GM12878 (cell line): ENCODE measurements at regions not wholly inside any gene's neighbourhood (a gene's known extent, or its start where the extent isn't known, plus 50 kb on each side); places are given as distances from the start of the nearest gene placed in this dataset.

Experiments used
- EZH2 ChIP-seq: IDR thresholded peaks from 2 replicates; pipeline ENCODE4 v1.6.1; 2012; ENCODE audit warnings: low read depth, mild to moderate bottlenecking, control low read depth, inconsistent platforms, low read length, borderline replicate concordance; ENCODE audit not compliant: control insufficient read depth
- KDM1A ChIP-seq: fragments of 200-600 bp; sonication (generic); IDR thresholded peaks from 2 replicates; pipeline ENCODE4 v1.6.1; 2016; ENCODE audit warnings: borderline replicate concordance
- TF ChIP-seq, protein P1 (sequence below), 3 experiments: IDR thresholded peaks in 2 of 3; conservative IDR thresholded peaks in 1 of 3; 2 replicates each; pipeline ENCODE4 v1.5.1; 2011; ENCODE audit warnings: low read depth in 3 of 3, low read length in 3 of 3, mild to moderate bottlenecking in 3 of 3, control low read depth in 2 of 3, moderate library complexity in 2 of 3, inconsistent platforms in 1 of 3, mixed read lengths in 1 of 3; ENCODE audit not compliant: control insufficient read depth in 2 of 3, insufficient read depth in 1 of 3; ENCODE audit errors: extremely low read depth in 1 of 3

DNA sequence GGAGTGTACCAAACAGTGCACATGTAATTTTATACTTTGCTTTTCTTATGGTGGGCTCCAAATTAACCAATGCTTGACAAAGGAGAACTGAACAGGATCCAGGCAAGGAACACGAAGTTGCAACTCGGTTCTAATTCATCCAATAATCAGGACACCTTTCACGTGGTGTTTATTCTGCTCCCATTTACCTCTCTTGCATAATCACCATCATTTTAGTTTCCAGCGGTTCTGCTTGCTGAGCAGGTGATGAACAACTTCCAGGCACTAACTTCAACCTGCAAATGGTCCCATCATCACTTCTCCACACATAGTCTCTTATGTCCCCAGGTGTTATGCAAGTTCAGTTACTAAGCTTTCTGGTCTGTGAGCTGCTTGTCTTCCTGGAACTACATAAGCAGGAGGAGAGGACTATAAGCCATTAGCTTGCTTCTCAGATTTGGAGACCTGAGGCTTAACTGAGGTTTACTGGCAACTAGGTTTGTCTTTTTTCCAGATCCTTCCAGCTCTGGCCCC, 326.8 kb upstream of the SLC30A5 start:
- TF ChIP-seq, protein P1, sequence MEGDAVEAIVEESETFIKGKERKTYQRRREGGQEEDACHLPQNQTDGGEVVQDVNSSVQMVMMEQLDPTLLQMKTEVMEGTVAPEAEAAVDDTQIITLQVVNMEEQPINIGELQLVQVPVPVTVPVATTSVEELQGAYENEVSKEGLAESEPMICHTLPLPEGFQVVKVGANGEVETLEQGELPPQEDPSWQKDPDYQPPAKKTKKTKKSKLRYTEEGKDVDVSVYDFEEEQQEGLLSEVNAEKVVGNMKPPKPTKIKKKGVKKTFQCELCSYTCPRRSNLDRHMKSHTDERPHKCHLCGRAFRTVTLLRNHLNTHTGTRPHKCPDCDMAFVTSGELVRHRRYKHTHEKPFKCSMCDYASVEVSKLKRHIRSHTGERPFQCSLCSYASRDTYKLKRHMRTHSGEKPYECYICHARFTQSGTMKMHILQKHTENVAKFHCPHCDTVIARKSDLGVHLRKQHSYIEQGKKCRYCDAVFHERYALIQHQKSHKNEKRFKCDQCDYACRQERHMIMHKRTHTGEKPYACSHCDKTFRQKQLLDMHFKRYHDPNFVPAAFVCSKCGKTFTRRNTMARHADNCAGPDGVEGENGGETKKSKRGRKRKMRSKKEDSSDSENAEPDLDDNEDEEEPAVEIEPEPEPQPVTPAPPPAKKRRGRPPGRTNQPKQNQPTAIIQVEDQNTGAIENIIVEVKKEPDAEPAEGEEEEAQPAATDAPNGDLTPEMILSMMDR (IDR thresholded peaks at IDR 0.05 in 2 of 3, conservative IDR thresholded peaks at IDR 0.05 in 1 of 3; ENCODE audit: control insufficient read depth in 2 of 3, extremely low read depth in 1 of 3, insufficient read depth in 1 of 3, low read depth in 3 of 3, low read length in 3 of 3): no peak
- TF ChIP-seq KDM1A: no peak
- no peak for TF ChIP-seq EZH2
